IPS DF 6.9 (cell line): ENCODE measurements at regions not wholly inside any gene's neighbourhood (a gene's known extent, or its start where the extent isn't known, plus 50 kb on each side); places are given as distances from the start of the nearest gene placed in this dataset.

Source experiments
- DNase-seq: peaks from one replicate; pipeline ENCODE4 v3.0.0-alpha.2; 2013; ENCODE audit warnings: low read depth, low spot score
- H3K27ac ChIP-seq: one replicate; pipeline ENCODE4 v1.5.1; 2013; ENCODE audit warnings: low read length, control low read depth
- H3K27me3 ChIP-seq: 2 replicates; pipeline ENCODE4 v1.6.1; 2013; ENCODE audit warnings: mild to moderate bottlenecking, low read length; ENCODE audit not compliant: control insufficient read depth, insufficient read depth
- H3K36me3 ChIP-seq: 2 replicates; pipeline ENCODE4 v1.6.1; 2013; ENCODE audit warnings: low read length; ENCODE audit not compliant: control insufficient read depth, insufficient read depth
- H3K4me1 ChIP-seq: 2 replicates; pipeline ENCODE4 v1.6.1; 2013; ENCODE audit warnings: low read length; ENCODE audit not compliant: control insufficient read depth, insufficient read depth
- H3K4me3 ChIP-seq: 2 replicates; pipeline ENCODE4 v1.5.1; 2013; ENCODE audit warnings: mild to moderate bottlenecking, low read length
- H3K9me3 ChIP-seq: 2 replicates; pipeline ENCODE4 v1.6.1; 2013; ENCODE audit warnings: low read length, inconsistent platforms; ENCODE audit not compliant: control insufficient read depth, insufficient read depth
- WGBS: extraction: QIAGEN DNeasy Blood & Tissue Kit; methylation state at CpG from one replicate; pipeline ENCODE4 v1.1.7; 2013; ENCODE audit warnings: mixed read lengths, missing lambda C conversion rate; ENCODE audit not compliant: insufficient read length, insufficient coverage; 5-methylcytosine and 5-hydroxymethylcytosine counted together

DNA sequence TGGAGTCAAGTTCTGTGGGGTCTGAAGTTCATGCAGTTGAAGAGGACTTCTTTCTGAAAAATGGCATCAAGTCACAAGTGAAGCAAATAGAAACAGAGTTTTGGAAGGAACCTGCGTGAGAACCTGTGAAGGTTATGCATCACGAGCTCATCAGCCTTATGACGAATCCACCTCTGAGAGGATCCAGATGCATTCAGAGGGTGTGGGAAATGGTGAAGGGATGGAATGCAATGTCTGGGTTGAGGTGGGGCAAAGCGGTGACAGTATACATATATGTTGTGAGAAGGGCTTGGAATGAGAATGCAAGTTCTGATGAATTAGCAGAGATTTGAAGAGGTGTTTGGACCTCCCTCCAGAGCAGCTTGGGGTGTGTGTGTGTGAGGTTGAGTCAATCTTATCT lies 382.1 kb upstream of the TBL1XR1 start:
- H3K4me3 ChIP-seq: no peak overlapping the region
- no peaks in the 10 kb centered on the region; the same call in 1 of the 2 replicates for H3K4me1 ChIP-seq
- no peaks in the 10 kb centered on the region; the same call in 1 of the 2 replicates for H3K9me3 ChIP-seq
- no peak overlapping the region for H3K27ac ChIP-seq
- DNase-seq: no peak
- no CpG with 5 or more reads among the region's 4 CpGs for whole genome bisulfite sequencing
- no peaks in the 10 kb centered on the region for H3K36me3 ChIP-seq
- H3K27me3 ChIP-seq: no peaks in the 10 kb centered on the region

DNA sequence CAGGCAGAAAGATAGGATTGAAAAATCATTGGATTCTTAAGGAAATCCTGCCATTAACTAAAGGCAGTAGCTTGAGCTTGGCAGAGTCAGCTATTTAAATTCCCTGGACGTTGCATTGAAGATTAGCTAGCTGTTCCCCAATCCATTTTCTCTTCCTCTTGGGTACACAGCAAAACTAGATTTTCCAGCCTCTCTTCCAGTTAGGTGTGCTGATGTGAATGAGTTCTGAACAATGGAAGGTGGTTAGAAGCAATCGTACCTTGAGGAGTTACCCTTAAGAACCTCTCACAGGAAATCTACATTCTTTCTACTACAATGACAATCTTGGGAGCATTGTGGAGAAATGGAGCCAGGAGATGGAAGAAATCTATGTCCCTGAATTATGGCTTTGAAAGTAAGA lies 383.2 kb upstream of the TBL1XR1 start:
- DNase-seq: no peak
- no peak overlapping the region for H3K27ac ChIP-seq
- H3K4me3 ChIP-seq: no peak overlapping the region
- no peaks in the 10 kb centered on the region; the same call in 1 of the 2 replicates for H3K4me1 ChIP-seq
- no peaks in the 10 kb centered on the region; the same call in 1 of the 2 replicates for H3K9me3 ChIP-seq
- WGBS: no CpG with 5 or more reads among the region's 2 CpGs
- H3K36me3 ChIP-seq: no peaks in the 10 kb centered on the region
- no peaks in the 10 kb centered on the region for H3K27me3 ChIP-seq

GRCh38 chr3:177585271-177585670 lies 388.0 kb upstream of the TBL1XR1 start:
- no peak for DNase-seq
- Histone ChIP-seq H3K36me3 (no peaks in the 10 kb centered on the region), H3K27me3 (no peaks in the 10 kb centered on the region), H3K4me1 (no peaks in the 10 kb centered on the region; the same call in 1 of the 2 replicates), H3K4me3 (no peak overlapping the region), H3K27ac (no peak overlapping the region), H3K9me3 (no peaks in the 10 kb centered on the region; the same call in 1 of the 2 replicates)
- WGBS: no CpG with 5 or more reads among the region's 3 CpGs

DNA sequence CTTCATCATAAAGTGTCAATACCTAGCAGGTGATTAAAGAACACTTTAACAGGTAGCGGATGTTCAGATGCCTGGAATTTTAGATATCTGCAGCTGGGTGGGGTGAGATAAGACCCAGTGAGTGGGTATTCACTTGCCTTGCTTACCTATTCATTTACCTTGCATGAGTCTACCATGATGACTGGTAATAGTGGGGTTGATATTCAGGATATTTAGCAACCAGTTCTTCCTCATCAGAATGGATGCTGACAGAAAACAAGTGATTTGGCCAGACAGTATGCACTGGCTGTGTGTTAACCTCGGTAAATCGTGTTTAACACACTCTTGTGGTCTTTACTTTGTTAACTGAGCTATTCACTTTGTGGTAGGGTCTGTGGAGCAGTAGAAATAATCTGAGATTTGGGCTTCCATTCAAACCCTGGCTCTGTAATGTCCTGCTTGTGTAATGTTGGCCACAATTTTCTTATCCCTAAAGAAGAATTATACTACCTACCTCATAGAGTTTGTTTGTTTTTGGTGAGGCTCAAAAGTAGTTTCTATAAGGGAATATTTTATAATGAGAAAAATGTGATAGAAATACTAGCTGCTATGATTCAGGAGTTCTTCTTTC lies 391.9 kb upstream of the TBL1XR1 start:
- H3K27ac ChIP-seq: no peak overlapping the region
- H3K4me1 ChIP-seq: no peaks in the 10 kb centered on the region
- no peaks in the 10 kb centered on the region for H3K27me3 ChIP-seq
- no peak for DNase-seq
- H3K9me3 ChIP-seq: no peaks in the 10 kb centered on the region
- no CpG with 5 or more reads among the region's 3 CpGs for WGBS
- no peak overlapping the region for H3K4me3 ChIP-seq
- no peaks in the 10 kb centered on the region for H3K36me3 ChIP-seq

DNA sequence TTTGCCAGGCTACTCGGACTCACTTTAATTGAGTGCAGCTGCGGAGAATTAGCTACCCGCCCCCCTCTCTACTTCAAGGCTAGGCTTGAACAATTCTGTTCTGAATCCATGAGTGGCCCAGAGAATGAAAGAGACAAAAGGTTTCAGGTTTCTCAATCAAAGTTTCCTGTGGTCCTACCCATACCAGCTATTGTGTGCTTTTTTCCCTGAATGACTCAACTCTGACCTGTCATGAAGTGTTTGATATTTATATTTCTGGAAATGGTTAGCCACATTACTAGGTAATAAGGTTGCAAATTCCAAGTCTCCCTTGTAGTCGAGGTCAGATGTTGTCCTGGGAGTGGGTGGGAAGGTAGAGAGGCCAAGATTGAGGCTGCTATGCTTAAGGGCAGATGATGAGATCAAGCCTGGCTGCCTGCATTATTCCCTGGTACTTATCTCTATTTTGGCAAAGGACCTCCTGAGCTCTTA lies 392.7 kb upstream of the TBL1XR1 start:
- no peak for DNase-seq
- H3K27me3 ChIP-seq: no peaks in the 10 kb centered on the region
- no peak overlapping the region for H3K27ac ChIP-seq
- H3K4me3 ChIP-seq: no peak overlapping the region
- no peaks in the 10 kb centered on the region for H3K4me1 ChIP-seq
- no peaks in the 10 kb centered on the region for H3K36me3 ChIP-seq
- WGBS: no CpG with 5 or more reads among the region's 4 CpGs
- no peaks in the 10 kb centered on the region for H3K9me3 ChIP-seq

- H3K4me1 ChIP-seq: no peaks in the 10 kb centered on the region
- H3K4me3 ChIP-seq: no peak overlapping the region
- no CpG with 5 or more reads among the region's 1 CpG for WGBS
- H3K27ac ChIP-seq: no peak overlapping the region
- no peaks in the 10 kb centered on the region for H3K27me3 ChIP-seq
- no peaks in the 10 kb centered on the region for H3K9me3 ChIP-seq
- DNase-seq: no peak
- no peaks in the 10 kb centered on the region for H3K36me3 ChIP-seq
Measured at GRCh38 chr3:177590826-177591225, 393.5 kb upstream of the TBL1XR1 start.

GRCh38 chr3:177591379-177591778 lies 394.1 kb upstream of the TBL1XR1 start:
- Histone ChIP-seq H3K4me1 (no peaks in the 10 kb centered on the region), H3K27ac (no peak overlapping the region), H3K9me3 (no peaks in the 10 kb centered on the region), H3K27me3 (no peaks in the 10 kb centered on the region), H3K4me3 (no peak overlapping the region), H3K36me3 (no peaks in the 10 kb centered on the region)
- WGBS: no CpG with 5 or more reads among the region's 4 CpGs
- DNase-seq: no peak

DNA sequence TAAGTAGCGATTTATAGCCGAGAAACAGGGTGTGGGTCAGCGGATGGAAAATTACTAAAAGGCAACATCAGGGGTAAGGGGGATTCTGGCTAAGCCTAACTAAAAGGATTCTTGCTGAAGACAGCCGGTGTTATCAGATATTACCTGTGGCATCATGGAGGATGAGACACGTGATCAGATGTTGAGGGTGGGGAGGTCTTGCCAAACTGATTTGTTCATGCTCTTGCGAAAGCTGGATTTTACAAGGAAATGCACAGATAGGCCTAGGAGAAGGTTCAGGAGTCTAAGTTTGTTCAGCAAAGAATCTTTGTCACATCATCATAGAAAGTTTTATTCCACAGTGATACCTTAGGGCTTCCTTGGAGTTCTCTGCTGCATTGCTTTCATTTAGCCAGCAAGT lies 396.8 kb upstream of the TBL1XR1 start:
- Histone ChIP-seq H3K27ac (no peak overlapping the region), H3K4me1 (peaks cover 1% of the 10 kb centered on the region; the same call in 1 of the 2 replicates), H3K27me3 (no peaks in the 10 kb centered on the region), H3K9me3 (no peaks in the 10 kb centered on the region), H3K36me3 (no peaks in the 10 kb centered on the region), H3K4me3 (no peak overlapping the region)
- WGBS: no CpG with 5 or more reads among the region's 6 CpGs
- no peak for DNase-seq

- Histone ChIP-seq H3K4me3 (no peak overlapping the region), H3K4me1 (peaks cover 1% of the 10 kb centered on the region; the same call in 1 of the 2 replicates), H3K27ac (no peak overlapping the region), H3K9me3 (no peaks in the 10 kb centered on the region), H3K27me3 (no peaks in the 10 kb centered on the region), H3K36me3 (no peaks in the 10 kb centered on the region)
- WGBS: no CpG with 5 or more reads among the region's 4 CpGs
- DNase-seq: no peak
Measured at GRCh38 chr3:177595530-177596188, 398.4 kb upstream of the TBL1XR1 start.

DNA sequence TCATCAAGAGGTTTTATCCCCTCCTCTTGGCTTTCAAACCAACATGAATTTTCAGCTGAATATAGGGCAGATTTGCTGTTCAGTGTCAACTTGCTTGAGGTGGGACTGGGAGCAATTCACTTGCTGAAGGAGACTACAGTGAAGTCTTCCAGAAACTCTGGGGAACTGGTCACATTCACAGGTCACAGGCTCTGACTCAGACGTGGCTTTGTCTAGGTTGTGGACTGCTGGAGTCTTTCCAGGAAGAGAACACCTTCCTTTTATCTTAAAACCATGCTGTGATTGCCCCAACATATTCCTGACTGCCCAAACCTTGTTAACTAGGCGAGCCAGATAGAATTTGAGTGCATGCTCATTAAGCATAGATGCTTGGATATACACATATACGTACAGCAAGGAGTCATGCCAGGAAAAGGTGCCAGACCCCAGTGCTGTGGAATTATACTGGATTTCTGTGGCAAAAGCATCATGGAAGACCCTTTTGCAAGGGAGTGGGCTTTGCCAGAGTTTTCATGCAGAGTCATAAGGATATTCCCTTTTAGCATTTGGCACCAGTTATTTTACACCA lies 399.1 kb upstream of the TBL1XR1 start:
- peaks cover 1% of the 10 kb centered on the region; the same call in 1 of the 2 replicates for H3K4me1 ChIP-seq
- no peaks in the 10 kb centered on the region for H3K36me3 ChIP-seq
- no peak for DNase-seq
- no peak overlapping the region for H3K4me3 ChIP-seq
- no CpG with 5 or more reads among the region's 3 CpGs for WGBS
- H3K9me3 ChIP-seq: no peaks in the 10 kb centered on the region
- H3K27me3 ChIP-seq: no peaks in the 10 kb centered on the region
- H3K27ac ChIP-seq: no peak overlapping the region
